ENCODE measurements at regions not wholly inside any gene's neighbourhood (a gene's known extent, or its start where the extent isn't known, plus 50 kb on each side); places are given as distances from the start of the nearest gene placed in this dataset.
A peak's percentile ranks its signal among the peaks of the same experiment; 100 is the strongest.

- TF ChIP-seq EZH2phosphoT487 (IDR thresholded peaks at IDR 0.05; ENCODE audit: unreplicated experiment) (no peak), ZNF114 (CRISPR knock-in tag; IDR thresholded peaks at IDR 0.05) (no peak), CTCF (conservative IDR thresholded peaks at IDR 0.05; ENCODE audit: low read depth in 2 of 2) (no peak), POLR2AphosphoS5 (IDR thresholded peaks at IDR 0.05; ENCODE audit: low read depth) (peak; percentile 38; the same call in 1 of the 2 replicates), REST (IDR thresholded peaks at IDR 0.05; ENCODE audit: unreplicated experiment) (no peak), ZNF462 (CRISPR knock-in tag; IDR thresholded peaks at IDR 0.05) (no peak), EZH2 (IDR thresholded peaks at IDR 0.05; ENCODE audit: low read depth, unreplicated experiment) (no peak), NANOG (IDR thresholded peaks at IDR 0.05; ENCODE audit: borderline replicate concordance) (no peak), STAT1 (IDR thresholded peaks at IDR 0.05; ENCODE audit: unreplicated experiment) (no peak)
Observed at GRCh38 chr6:14284969-14285590, 167.5 kb downstream of the CD83 start.
